ENCODE measurements at regions not wholly inside any gene's neighbourhood (a gene's known extent, or its start where the extent isn't known, plus 50 kb on each side); places are given as distances from the start of the nearest gene placed in this dataset.
"Not testable (repeated sequence)": the region's sequence is repeated elsewhere in the genome, so short reads cannot be mapped to it uniquely, and the experiment has no call there.

- not testable (repeated sequence) for TF ChIP-seq CTCF, POLR2A (IDR thresholded peaks at IDR 0.05)
Observed at GRCh38 chr21:6154524-6155320, 4366.7 kb upstream of the TPTE start.
